Smooth muscle cell (in vitro differentiated cells): ENCODE measurements at regions not wholly inside any gene's neighbourhood (a gene's known extent, or its start where the extent isn't known, plus 50 kb on each side); places are given as distances from the start of the nearest gene placed in this dataset.
"Not testable (repeated sequence)": the region's sequence is repeated elsewhere in the genome, so short reads cannot be mapped to it uniquely, and the experiment has no call there.

Experiments used
- DNase-seq: peaks from one replicate; lab custom pipeline; 2025; ENCODE audit not compliant: unreplicated experiment; lab: John Stamatoyannopoulos, UW
- H2AFZ ChIP-seq: fragments of 200-600 bp; sonication (generic); 2 replicates; pipeline ENCODE4 v1.6.0; 2016; ENCODE audit warnings: antibody characterized with exemption, low read depth, mild to moderate bottlenecking
- H3F3A ChIP-seq: fragments of 200-600 bp; sonication (generic); 2 replicates; pipeline ENCODE4 v1.6.0; 2017; ENCODE audit warnings: antibody characterized with exemption, low read depth
- H3K27ac ChIP-seq: fragments of 200-600 bp; sonication (generic); 2 replicates; pipeline ENCODE4 v1.5.1; 2016; ENCODE audit warnings: low read depth, mild to moderate bottlenecking
- H3K27me3 ChIP-seq: fragments of 200-600 bp; sonication (generic); 2 replicates; pipeline ENCODE4 v1.6.1; 2016; ENCODE audit warnings: low read depth, mild to moderate bottlenecking
- H3K36me3 ChIP-seq: fragments of 200-600 bp; sonication (generic); 2 replicates; pipeline ENCODE4 v1.5.1; 2016; ENCODE audit warnings: low read depth
- H3K4me1 ChIP-seq: fragments of 200-600 bp; sonication (generic); 2 replicates; pipeline ENCODE4 v1.5.1; 2016; ENCODE audit warnings: low read depth
- H3K4me2 ChIP-seq: fragments of 200-600 bp; sonication (generic); 2 replicates; pipeline ENCODE4 v1.6.0; 2016; ENCODE audit warnings: mild to moderate bottlenecking
- H3K4me3 ChIP-seq: fragments of 200-600 bp; sonication (generic); 2 replicates; pipeline ENCODE4 v1.5.1; 2016; ENCODE audit warnings: mild to moderate bottlenecking
- H3K79me2 ChIP-seq: fragments of 200-600 bp; sonication (generic); 2 replicates; pipeline ENCODE4 v1.6.0; 2016; ENCODE audit warnings: low read depth, mild to moderate bottlenecking
- H3K9ac ChIP-seq: fragments of 200-600 bp; sonication (generic); 2 replicates; pipeline ENCODE4 v1.6.0; 2016; ENCODE audit warnings: low read depth
- H3K9me3 ChIP-seq: fragments of 200-600 bp; sonication (generic); replicated peaks from 2 replicates; pipeline ENCODE4 v1.5.1; 2016; ENCODE audit warnings: low read depth
- H4K20me1 ChIP-seq: fragments of 200-600 bp; sonication (generic); 2 replicates; pipeline ENCODE4 v1.6.0; 2016; ENCODE audit warnings: low read depth
- CTCF ChIP-seq: fragments of 200-600 bp; sonication (generic); IDR thresholded peaks from 2 replicates; pipeline ENCODE4 v1.5.1; 2017; ENCODE audit warnings: borderline replicate concordance, mild to moderate bottlenecking, antibody characterized with exemption; ENCODE audit not compliant: insufficient read depth, poor library complexity, severe bottlenecking
- WGBS: methylation state at CpG from one replicate; pipeline ENCODE4 v1.1.7; 2016; ENCODE audit warnings: low lambda C conversion rate; 5-methylcytosine and 5-hydroxymethylcytosine counted together

- H2AFZ ChIP-seq: no peak overlapping the region
- H3K4me1 ChIP-seq: no peaks in the 10 kb centered on the region
- H4K20me1 ChIP-seq: no peaks in the 10 kb centered on the region
- no peaks in the 10 kb centered on the region for H3K27me3 ChIP-seq
- H3K9ac ChIP-seq: no peak overlapping the region
- no peak overlapping the region for H3K4me3 ChIP-seq
- WGBS: 87% methylated on average over 1 of the region's 1 CpG
- no peaks in the 10 kb centered on the region for H3K79me2 ChIP-seq
- no peak overlapping the region for H3K27ac ChIP-seq
- no peak for TF ChIP-seq CTCF
- H3F3A ChIP-seq: no peaks in the 10 kb centered on the region
- no peak overlapping the region for H3K4me2 ChIP-seq
- DNase-seq: no peak
- H3K9me3 ChIP-seq: no peaks in the 10 kb centered on the region
- no peaks in the 10 kb centered on the region for H3K36me3 ChIP-seq
These were observed 106.2 kb upstream of the DPT start for GRCh38 chr1:168835176-168835575.

GRCh38 chr1:168835791-168836190 is 106.8 kb upstream of the DPT start:
- Histone ChIP-seq H3K79me2 (no peaks in the 10 kb centered on the region), H3F3A (no peaks in the 10 kb centered on the region), H3K9ac (no peak overlapping the region), H3K4me3 (no peak overlapping the region), H4K20me1 (no peaks in the 10 kb centered on the region), H2AFZ (peak overlapping the region; percentile 77), H3K27ac (no peak overlapping the region), H3K4me1 (no peaks in the 10 kb centered on the region), H3K27me3 (no peaks in the 10 kb centered on the region), H3K36me3 (no peaks in the 10 kb centered on the region), H3K9me3 (no peaks in the 10 kb centered on the region), H3K4me2 (no peak overlapping the region)
- WGBS: 74% methylated on average over 2 of the region's 2 CpGs
- no peak for TF ChIP-seq CTCF
- DNase-seq: no peak

GRCh38 chr1:168836469-168836868 is 107.5 kb upstream of the DPT start:
- no CpG with 5 or more reads among the region's 3 CpGs for WGBS
- Histone ChIP-seq H3K27me3 (no peaks in the 10 kb centered on the region), H4K20me1 (no peaks in the 10 kb centered on the region), H2AFZ (peak overlapping the region; percentile 77), H3K36me3 (no peaks in the 10 kb centered on the region), H3F3A (no peaks in the 10 kb centered on the region), H3K4me2 (no peak overlapping the region), H3K27ac (no peak overlapping the region), H3K4me3 (no peak overlapping the region), H3K9ac (no peak overlapping the region), H3K9me3 (no peaks in the 10 kb centered on the region), H3K79me2 (no peaks in the 10 kb centered on the region), H3K4me1 (no peaks in the 10 kb centered on the region)
- no peak for TF ChIP-seq CTCF
- no peak for DNase-seq

GRCh38 chr1:168837230-168837629 is 108.2 kb upstream of the DPT start:
- not testable (repeated sequence) for H3K9ac ChIP-seq, H3K4me2 ChIP-seq, H3K4me3 ChIP-seq, H3K27ac ChIP-seq, H3K9me3 ChIP-seq, H4K20me1 ChIP-seq, DNase-seq, H3K79me2 ChIP-seq, H3K27me3 ChIP-seq, H3K36me3 ChIP-seq, H3K4me1 ChIP-seq, H2AFZ ChIP-seq, H3F3A ChIP-seq
- WGBS: 96% methylated on average over 21 of the region's 30 CpGs
